BE2C (cell line): ENCODE measurements at regions not wholly inside any gene's neighbourhood (a gene's known extent, or its start where the extent isn't known, plus 50 kb on each side); places are given as distances from the start of the nearest gene placed in this dataset.

ENCODE experiments used
- DNase-seq: peaks from one replicate; pipeline ENCODE4 v3.0.0-alpha.2; 2020
- H3K27me3 ChIP-seq: fragments of 250-450 bp; sonication (Bioruptor Pico); 2 replicates; pipeline ENCODE4 v1.5.1; 2020; ENCODE audit warnings: mild to moderate bottlenecking
- H3K36me3 ChIP-seq: fragments of 250-450 bp; sonication (Bioruptor Pico); 2 replicates; pipeline ENCODE4 v1.5.1; 2020; ENCODE audit warnings: mild to moderate bottlenecking
- H3K4me1 ChIP-seq: fragments of 250-450 bp; sonication (Bioruptor Pico); 2 replicates; pipeline ENCODE4 v1.5.1; 2020
- H3K4me3 ChIP-seq: 2 replicates; pipeline ENCODE4 v1.5.1; 2011; ENCODE audit warnings: low read depth, low read length
- H3K9me3 ChIP-seq: fragments of 250-450 bp; sonication (Bioruptor Pico); 2 replicates; pipeline ENCODE4 v1.5.1; 2020
- TF ChIP-seq, protein P1 (sequence below): IDR thresholded peaks from 2 replicates; pipeline ENCODE4 v1.5.1; 2012; ENCODE audit warnings: mild to moderate bottlenecking, low read depth, low read length

DNA sequence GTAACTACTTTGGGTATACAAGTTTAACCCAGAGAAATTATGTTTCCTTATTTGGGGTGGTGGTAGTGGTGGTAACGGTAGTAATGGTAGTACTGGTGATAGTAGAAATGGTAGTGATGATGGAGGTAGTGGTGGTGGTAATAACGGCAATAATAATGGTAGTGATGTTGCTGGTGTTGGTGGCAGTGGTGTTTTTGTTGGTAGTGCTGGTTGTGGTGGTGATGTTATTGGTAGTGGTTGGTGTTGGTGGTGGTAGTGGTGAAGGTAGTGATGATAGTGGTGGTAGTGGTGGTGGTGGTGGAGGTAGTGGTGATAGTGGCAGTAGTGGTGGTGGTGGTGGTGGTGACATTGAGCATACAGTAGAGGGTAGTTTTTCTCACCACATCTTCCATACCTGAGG lies 95.6 kb downstream of the TMEM30B start:
- TF ChIP-seq, protein P1, sequence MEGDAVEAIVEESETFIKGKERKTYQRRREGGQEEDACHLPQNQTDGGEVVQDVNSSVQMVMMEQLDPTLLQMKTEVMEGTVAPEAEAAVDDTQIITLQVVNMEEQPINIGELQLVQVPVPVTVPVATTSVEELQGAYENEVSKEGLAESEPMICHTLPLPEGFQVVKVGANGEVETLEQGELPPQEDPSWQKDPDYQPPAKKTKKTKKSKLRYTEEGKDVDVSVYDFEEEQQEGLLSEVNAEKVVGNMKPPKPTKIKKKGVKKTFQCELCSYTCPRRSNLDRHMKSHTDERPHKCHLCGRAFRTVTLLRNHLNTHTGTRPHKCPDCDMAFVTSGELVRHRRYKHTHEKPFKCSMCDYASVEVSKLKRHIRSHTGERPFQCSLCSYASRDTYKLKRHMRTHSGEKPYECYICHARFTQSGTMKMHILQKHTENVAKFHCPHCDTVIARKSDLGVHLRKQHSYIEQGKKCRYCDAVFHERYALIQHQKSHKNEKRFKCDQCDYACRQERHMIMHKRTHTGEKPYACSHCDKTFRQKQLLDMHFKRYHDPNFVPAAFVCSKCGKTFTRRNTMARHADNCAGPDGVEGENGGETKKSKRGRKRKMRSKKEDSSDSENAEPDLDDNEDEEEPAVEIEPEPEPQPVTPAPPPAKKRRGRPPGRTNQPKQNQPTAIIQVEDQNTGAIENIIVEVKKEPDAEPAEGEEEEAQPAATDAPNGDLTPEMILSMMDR: no peak
- H3K36me3 ChIP-seq: no peaks in the 10 kb centered on the region

DNA sequence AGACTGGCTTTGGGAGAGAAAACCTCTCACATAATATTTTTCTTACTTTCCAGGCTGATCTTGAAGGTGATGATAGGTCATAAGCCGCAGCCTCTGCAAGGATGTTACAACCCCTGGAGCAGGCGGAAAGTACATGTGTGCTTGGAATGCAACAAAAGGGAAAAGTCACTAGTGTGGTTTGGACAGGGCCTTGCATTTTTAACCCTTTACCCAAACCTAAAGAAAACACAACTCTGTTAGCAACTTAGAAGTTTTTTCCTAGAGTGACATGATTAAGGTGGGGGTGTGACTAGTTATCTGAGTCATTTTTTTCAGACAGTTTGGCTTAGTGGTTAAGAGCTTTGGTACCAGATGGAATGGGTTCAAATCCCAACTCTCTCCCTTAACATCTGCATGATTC lies 97.0 kb downstream of the TMEM30B start:
- no peaks in the 10 kb centered on the region; the same call in 1 of the 2 replicates for H3K9me3 ChIP-seq

More for the DNA sequence above, 95.6 kb downstream of the TMEM30B start:
- Histone ChIP-seq H3K9me3 (no peaks in the 10 kb centered on the region; the same call in 1 of the 2 replicates), H3K27me3 (peaks cover 9% of the 10 kb centered on the region), H3K4me1 (no peaks in the 10 kb centered on the region), H3K4me3 (no peak overlapping the region)
- no peak for DNase-seq

DNA sequence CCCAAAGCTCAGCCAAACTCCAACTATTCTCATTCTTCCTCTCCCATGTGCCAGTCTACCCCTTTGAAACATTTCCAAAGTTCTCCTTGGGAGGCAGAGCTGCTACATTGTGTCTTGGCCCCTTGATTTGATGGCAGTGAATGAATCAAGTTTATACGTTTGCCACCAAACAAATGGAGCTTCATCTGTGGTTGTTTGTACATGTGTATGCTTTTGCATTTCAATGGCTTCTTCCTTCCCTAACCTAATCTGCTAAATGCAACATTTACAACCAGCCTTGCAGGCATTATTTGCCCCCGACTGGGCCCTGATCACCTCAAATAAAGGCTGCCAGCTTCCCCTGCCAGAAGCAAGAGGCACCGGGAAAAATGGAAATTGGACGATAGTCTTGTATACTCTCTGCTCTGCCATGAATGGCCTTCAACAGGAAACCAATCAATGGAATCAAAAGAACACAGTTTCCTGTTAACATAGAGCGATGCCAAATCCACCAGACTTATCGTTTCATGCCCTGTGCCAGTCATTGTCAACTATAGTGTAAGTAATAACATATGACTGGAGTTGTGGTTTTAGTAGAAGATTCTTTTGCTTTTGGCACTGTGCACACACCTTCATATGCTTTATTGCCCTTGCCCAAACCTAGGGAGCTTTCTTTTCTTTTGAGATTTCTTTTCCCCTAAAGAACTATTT lies 97.8 kb downstream of the TMEM30B start:
- Histone ChIP-seq H3K4me3 (no peak overlapping the region), H3K27me3 (no peaks in the 10 kb centered on the region), H3K4me1 (no peaks in the 10 kb centered on the region), H3K9me3 (no peaks in the 10 kb centered on the region; the same call in 1 of the 2 replicates), H3K36me3 (no peaks in the 10 kb centered on the region)
- no peak for DNase-seq
- TF ChIP-seq, protein P1: no peak

More for the DNA sequence above, 97.0 kb downstream of the TMEM30B start:
- Histone ChIP-seq H3K4me3 (no peak overlapping the region), H3K27me3 (peaks cover 5% of the 10 kb centered on the region; the same call in 1 of the 2 replicates), H3K36me3 (no peaks in the 10 kb centered on the region), H3K4me1 (no peaks in the 10 kb centered on the region)
- TF ChIP-seq, protein P1: no peak
- DNase-seq: no peak

DNA sequence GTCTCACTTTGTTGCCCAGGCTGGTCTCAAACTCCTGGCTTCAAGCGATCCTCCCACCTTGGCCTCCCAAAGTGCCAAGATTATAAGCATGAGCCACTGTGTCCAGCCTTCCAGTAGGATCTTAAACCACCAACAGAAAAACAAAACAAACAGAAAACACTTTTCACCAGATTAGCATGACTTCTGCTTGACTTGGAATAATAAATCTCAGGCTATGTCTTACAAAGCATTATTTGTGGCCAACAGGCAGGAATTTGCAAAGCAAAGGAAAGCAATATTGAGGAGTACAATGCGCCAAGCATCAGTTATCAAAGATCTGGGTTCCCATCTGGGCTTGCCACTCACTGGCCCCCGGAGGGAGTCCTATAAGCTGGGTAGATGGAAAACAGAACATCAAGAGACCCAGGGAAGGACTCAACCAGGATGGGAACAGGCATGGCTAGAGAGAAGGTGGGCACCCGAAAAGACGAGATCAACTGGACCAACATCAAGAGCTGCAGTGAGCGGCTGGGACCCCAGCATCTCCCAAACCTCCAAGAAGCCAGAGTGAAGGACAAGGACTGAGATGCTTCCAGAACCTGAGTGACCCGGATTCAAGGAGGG lies 101.2 kb downstream of the TMEM30B start:
- no peak for DNase-seq
- Histone ChIP-seq H3K27me3 (no peaks in the 10 kb centered on the region), H3K4me1 (no peaks in the 10 kb centered on the region), H3K4me3 (no peak overlapping the region), H3K36me3 (no peaks in the 10 kb centered on the region), H3K9me3 (no peaks in the 10 kb centered on the region; the same call in 1 of the 2 replicates)
- TF ChIP-seq, protein P1: no peak

DNA sequence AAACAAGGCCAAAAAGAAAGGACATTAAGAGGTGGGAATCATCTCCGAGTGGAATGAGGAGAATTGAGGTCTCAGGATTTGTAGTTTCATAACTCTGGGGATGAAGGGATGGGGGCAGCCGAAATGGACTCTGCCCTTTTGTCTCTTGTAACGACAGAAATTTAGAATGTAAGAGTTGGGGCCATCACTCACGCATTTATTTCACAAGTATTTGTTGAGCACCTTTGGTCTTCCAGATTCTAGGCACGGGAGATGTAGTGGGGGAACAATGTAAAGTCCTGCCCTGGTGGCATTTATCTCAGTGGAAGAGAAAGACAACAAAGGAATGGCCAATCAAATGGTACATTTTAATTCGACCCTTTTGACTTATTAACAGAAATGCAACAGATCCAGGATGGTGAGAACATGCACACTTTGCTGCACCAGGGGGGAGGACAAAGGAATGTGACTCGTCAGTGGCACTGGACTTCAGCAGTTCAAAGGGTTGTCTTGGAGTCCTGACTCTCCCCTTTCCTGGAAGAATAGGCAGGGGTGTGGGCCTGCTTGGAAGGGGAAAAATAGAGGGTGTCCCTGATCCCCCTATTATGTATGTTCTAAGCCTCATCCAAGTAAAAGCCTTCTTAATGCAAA lies 102.0 kb downstream of the TMEM30B start:
- DNase-seq: no peak
- no peaks in the 10 kb centered on the region; the same call in 1 of the 2 replicates for H3K9me3 ChIP-seq
- no peaks in the 10 kb centered on the region for H3K36me3 ChIP-seq
- H3K4me3 ChIP-seq: no peak overlapping the region
- TF ChIP-seq, protein P1: no peak
- no peaks in the 10 kb centered on the region for H3K27me3 ChIP-seq
- H3K4me1 ChIP-seq: no peaks in the 10 kb centered on the region
